IPS-NIHi11 (cell line): ENCODE measurements at regions not wholly inside any gene's neighbourhood (a gene's known extent, or its start where the extent isn't known, plus 50 kb on each side); places are given as distances from the start of the nearest gene placed in this dataset.
"Not testable (repeated sequence)": the region's sequence is repeated elsewhere in the genome, so short reads cannot be mapped to it uniquely, and the experiment has no call there.

Source experiments
- DNase-seq: peaks from one replicate; pipeline ENCODE4 v3.0.0; 2012; ENCODE audit warnings: mixed read lengths, low spot score

DNA sequence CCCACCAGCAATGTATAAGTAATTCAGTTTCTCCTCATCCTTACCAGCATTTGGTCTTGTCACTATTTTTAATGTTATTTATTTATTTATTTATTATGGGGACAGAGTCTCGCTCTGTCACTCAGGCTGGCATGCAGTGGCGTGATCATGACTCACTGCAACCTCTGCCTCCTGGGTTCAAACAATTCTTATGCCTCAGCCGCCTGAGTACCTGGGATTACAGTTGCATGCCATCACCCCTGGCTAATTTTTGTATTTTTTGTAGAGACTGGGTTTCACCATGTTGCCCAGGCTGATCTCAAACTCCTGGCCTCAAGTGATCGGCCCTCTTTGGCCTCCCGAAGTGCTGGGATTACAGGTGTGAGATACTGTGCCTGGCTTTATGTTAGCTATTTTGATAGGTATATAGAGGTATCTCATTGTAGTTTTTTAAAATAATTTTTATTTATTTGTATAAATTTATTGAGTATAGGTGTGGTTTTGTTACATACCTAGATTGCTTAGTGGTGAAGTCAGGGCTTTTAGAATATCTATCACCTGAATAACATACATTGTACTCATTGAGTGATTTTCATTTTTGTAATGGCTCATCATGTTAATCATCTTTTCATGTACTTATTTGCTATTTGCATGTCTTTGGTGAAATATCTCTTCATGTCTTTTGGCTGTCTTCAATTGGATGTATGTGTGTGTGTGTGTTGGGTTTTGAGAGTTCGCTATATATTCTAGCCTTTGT, 53.3 kb downstream of the TANC2 start:
- DNase-seq: no peak

GRCh38 chr17:63022567-63022966, 56.5 kb downstream of the TANC2 start:
- no peak for DNase-seq

DNA sequence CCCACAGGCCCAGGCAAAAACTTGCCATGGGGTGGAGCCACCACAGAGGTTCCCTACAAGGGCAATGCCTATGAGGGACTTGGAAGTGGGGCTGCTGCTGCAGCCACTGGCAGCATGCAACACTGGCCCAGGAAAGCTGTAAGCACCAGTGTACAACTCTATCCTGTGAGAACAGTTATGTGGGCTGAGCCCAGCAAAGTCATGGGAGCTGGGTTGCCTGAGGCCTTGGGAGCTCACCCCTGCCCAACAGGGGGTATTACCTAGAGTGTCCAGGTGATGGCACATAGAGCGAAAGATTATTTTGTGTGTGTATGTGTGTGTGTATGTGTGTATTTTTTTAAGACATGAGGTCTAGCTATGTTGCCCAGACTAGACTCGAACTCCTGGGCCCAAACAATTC, 57.0 kb downstream of the TANC2 start:
- no peak for DNase-seq

DNA sequence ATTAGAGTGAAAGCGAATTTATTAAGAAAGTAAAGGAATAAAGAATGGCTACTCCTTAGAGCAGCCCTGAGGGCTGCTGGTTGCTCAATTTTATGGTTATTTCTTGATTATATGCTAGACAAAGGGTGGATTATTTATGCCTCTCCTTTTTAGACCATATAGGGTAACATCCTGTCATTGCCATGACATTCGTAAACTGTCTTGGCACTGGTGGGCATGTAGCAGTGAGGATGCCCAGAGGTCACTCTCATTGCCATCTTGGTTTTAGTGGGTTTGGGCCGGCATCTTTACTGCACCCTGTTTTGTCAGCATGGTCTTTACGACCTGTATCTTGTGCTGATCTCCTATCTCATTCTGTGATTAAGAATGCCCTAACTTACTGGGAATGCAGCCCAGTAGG, 58.2 kb downstream of the TANC2 start:
- no peak for DNase-seq

GRCh38 chr17:63024716-63025115, 58.7 kb downstream of the TANC2 start:
- no peak for DNase-seq

DNA sequence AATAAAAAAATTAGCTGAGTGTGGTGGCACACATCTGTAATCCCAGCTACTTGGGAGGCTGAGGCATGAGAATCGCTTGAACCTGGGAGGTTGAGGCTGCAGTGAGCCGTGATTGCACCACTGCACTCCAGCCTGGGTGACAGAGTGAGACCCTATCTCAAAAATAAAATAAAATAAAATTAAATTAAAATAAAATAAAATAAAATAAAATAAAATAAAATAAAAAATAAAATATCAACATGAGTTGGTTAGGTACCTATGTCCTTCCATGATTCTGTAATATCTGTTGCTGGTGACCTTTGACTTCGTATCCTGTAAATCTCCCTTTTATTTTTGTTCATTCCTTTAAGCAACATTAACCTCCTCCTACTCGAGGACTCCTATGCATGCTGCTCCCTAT, 59.6 kb downstream of the TANC2 start:
- DNase-seq: not testable (repeated sequence)

GRCh38 chr17:63029541-63029940, 63.5 kb downstream of the TANC2 start:
- no peak for DNase-seq

DNA sequence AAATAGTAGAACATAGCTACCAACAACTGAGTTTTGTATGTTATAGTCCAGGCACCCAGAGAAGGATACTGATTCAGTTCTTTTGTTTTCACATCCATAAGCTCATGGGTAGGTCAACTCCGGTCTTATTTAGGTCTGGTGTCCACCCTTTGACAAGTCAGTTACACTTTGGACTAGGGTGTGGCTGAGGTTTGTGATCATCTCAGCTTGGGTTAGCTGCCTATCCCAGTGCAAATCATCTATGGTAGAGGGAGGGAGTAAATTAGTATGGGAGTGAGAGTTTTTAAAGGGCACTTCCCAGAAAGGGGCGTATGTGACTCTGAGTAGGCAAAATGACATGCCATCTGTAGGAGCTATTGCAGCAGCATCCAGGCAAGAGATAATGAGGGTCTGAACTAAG, 66.1 kb downstream of the TANC2 start:
- DNase-seq: no peak

- peak; percentile 23 for DNase-seq
Observed at GRCh38 chr17:63033142-63033541, 67.1 kb downstream of the TANC2 start.

DNA sequence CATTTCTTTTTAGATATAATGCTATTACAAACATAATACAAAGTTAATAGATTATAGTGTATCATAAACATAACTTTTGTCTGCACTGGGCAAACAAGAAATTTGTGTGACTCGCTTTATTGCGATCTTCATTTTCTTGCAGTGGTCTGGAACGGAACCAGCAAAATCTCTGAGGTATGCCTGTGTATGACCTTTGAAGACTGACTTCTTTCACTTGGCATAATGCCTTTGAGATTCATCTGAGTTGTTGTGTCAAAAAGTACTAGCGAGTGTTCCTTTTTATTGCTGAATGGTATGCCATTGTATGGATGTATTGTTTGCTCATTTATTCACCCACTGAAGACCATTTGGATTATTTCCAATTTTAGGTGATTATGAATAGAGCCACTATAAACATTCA, 69.2 kb downstream of the TANC2 start:
- DNase-seq: no peak

DNA sequence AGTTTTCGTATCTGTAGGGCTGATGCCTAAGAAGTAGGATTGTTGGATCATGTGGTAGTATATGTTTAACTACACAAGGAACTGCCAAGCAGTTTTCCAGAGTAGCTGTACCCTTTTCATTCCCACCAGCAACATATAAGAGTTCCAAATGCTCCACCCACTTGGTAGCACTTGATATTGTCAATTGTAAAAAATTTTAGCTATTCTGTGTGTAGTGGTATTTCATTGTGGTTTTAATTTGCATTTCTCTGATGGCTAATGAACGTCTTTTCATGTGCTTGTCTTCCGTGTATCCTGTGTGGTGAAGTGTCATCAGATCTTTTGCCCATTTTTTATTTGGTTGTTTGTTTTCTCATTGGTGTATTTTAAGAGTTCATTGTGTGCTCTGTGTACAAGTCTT, 69.7 kb downstream of the TANC2 start:
- no peak for DNase-seq

DNA sequence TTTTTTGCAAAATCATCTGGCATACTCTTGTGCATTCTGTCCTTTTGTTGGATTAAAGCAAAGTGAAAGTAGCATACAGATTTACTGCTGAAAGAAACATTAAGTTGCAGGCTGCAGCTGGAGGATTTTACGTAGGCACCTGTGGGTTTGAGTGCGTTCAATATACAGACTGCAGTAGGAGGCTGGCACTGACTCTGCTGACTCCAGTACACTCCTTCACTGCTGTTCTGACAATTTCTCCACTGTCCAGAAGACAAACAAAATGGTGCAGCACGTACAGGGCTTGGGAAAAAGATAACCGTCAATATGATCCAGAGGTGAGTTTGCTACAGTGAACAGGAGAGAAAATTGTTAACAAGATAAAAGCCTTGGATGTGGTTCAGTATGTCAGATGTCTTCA, 73.3 kb downstream of the TANC2 start:
- DNase-seq: no peak

DNA sequence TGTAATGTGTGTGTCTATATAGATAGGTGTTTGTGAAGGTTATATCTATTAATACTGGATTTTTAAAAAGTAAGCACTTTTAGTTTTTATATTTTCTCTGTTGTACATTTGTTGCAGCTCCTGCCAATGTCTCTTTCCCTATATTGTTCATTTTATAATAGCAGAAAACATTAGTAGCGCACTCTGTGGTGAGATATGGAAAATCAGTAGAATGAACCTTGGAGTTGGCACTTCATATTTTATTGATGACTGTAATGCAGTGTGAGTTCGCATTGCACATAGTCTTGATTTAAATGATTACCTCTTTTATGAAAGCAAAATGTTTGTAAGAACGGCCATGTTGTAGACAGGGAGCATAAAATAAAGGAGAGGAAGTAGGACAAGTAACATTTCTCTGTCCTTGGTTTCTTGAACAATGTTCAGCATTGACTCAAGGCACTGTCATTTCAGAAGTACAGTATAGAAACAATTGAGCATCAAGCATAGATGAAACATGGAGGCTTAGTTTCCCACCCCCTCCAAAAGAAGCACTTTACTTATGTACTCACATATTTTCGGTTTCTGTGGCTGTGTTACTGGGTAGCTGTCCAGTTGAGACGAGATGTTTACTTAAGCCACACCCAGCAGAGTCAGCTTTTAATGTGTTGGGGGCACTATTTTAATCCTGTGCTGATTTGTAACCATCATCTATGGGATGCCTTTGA, 74.0 kb downstream of the TANC2 start:
- no peak for DNase-seq

DNA sequence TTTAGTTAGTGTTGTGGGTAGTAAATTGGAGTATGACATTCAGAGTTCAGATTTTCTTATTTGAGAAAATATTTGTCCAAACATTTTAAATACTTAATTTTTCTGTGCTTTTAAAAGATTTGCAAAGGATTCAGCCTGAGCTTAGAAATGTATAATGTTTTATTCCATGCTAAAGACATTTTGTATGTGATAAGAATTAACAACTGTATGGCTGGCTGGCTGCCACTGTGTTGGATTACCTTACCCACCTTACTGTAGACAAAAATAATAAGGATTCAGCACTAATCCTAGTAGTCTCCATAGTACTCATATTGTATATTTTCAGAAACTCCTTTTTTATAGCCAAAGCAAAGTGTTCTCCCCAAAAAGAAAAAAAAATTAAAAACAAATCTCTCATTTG, 74.8 kb downstream of the TANC2 start:
- no peak for DNase-seq

DNA sequence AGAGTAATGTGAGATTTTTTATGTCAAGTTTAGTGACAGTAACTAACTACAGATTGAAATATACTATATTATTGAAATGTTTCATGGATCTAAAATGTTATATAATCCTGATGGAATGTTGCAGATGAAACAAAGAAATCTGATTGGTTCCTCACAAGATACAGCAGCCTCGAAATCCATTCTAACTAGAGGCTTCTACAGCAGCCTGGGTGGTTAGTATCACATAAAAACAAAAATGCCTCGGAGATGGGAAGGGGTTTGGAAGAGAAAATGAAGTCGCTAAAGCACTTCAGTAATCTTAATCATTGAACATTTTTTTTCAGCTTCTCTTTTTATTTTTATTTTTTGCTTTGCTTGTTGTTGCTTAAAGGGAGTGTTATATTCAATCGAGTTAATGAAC, 75.2 kb downstream of the TANC2 start:
- DNase-seq: no peak

DNA sequence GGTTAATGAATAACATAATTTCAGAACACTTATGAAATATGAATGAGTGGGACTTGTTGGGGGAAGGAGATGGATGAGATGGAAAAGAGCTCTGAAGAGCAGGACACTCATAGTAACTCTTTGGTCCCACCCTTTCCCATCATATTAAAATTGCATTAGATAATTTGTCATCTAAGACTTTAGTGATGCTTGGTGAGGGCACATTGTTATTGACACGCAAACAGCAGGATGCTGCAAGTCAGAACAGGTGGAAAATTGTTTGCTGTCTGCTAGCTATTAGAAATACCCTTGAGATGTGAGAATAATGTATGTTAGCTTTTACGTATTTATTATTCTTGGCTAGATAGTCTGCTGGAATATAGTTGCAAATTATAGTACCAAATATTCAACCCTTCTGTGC, 75.7 kb downstream of the TANC2 start:
- no peak for DNase-seq

DNA sequence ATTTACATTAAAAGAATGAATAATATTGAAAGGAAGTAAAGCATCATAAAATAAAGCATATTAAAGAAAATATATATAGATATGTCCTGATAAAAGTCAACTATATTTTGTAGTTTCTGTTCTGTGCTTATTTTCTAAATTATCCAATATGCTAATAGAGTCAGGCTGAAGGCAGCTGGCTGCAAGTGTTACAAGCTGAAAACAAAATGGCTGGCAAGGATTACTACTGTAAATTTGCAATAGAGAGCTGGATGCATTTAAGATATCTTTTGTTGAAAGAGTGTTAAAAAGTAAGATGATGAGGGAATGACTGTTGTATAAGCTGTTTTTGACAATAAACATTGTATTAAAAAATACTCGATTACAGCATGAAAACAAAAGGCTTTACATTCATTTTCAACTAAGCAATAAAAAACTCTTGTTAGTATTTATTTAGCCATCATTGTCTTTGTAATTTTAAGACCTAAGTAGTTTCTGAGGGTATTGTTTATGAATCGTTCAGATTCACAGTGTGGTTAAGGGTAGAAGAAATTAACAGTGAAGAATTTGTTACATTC, 76.3 kb downstream of the TANC2 start:
- no peak for DNase-seq

- DNase-seq: not testable (repeated sequence)
Observed at GRCh38 chr17:63057560-63057959, 91.5 kb downstream of the TANC2 start.

DNA sequence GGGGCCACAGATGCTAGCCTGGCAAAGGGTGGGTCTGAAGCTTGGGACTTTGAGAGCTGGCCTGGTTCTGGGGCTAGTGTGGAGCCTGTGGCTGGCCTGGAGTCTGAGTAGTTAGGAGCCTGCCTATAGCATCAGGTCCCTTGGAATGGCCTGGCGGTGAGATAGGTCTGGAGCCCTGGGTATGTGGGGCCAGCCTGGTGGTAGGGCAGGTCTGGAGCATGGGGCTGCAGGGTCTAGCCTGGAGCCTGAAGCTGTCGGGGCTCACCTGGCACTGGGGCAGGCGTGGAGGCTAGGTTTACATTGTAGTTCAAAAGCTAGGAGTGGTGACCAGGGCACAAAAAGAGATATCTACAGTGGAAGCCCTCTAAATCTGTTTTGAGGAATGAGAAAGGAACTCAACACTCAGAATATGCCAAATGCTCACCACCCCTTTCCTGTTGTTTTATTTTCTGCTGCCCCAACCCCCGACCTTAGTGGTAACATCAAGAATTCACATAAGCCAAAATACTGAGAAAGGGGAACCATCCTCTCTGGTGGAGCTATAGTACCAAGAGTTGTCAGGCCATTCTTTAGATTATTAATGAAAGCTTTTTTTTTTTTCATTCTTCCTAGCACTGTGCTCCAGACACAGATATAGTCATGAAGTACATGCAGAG, 100.3 kb downstream of the TANC2 start:
- DNase-seq: no peak

DNA sequence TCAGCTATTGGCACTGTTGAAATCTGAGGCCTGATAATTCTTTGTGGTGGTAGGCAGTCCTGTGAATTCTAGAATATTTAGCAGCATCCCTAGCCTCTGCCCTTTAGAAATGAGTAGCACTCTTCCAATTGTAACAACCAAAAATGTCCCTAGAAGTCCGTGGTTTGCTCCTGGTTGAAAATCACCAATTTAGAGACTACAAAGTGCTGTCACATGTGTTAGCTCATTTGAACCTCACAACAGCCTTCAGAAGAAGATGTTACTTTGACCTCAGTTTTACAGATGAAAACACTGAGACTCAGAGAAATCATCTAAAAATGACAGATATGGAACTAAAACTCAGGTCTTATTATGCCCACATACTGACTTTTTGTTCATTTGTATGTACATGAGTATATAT, 103.2 kb downstream of the TANC2 start:
- no peak for DNase-seq

- DNase-seq: no peak
Observed at GRCh38 chr17:63070031-63070430, 104.0 kb downstream of the TANC2 start.

- DNase-seq: no peak
Observed at GRCh38 chr17:63071797-63072196, 105.8 kb downstream of the TANC2 start.

DNA sequence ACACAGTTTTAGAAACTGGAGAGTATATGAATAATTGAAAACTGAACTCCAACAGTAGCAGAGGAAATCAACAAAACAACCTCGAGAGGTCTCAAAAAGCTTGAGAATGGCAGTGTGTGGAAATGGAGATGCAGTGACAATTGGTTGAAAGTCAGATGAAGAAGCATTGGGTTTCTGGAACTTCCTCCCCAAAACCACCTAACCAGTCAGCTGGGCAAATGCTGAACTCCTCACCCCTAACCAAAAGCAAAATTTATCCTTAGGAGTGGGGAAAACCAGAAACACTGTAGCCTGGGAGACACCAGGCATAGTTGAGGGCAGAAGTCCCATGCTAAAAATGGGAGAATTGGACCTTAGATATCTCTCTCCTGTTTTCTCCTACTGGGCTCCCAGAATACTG, 109.9 kb downstream of the TANC2 start:
- DNase-seq: no peak
